ENCODE measurements at regions not wholly inside any gene's neighbourhood (a gene's known extent, or its start where the extent isn't known, plus 50 kb on each side); places are given as distances from the start of the nearest gene placed in this dataset.
"Not testable (repeated sequence)": the region's sequence is repeated elsewhere in the genome, so short reads cannot be mapped to it uniquely, and the experiment has no call there.

GRCh38 chrX:65894133-65894532 is 145.7 kb downstream of the VSIG4 start:
- Histone ChIP-seq H3K9me3 (ENCODE audit: control insufficient read depth, insufficient read depth, low read depth, low read length) (no peaks in the 10 kb centered on the region; the same call in 1 of the 2 replicates), H3K27ac (ENCODE audit: extremely low read depth, low read depth, low read length) (no peak overlapping the region), H3K4me1 (ENCODE audit: control insufficient read depth, insufficient read depth, low read length) (no peaks in the 10 kb centered on the region), H3K36me3 (ENCODE audit: control insufficient read depth in 2 of 2, insufficient read depth in 1 of 2, low read length in 2 of 2) (no peaks in the 10 kb centered on the region), H3K4me3 (ENCODE audit: low read depth, low read length) (no peak overlapping the region)
- POLR2A ChIA-PET, result no interaction called here
- CTCF ChIA-PET, result interaction anchor here (0.6 kb wide), 1 partner anchor 1703 kb away, joined by 3 read pairs; no protein-coding TSS in a partner anchor
- TF ChIP-seq ZBTB1 (tag by site-specific recombination; IDR thresholded peaks at IDR 0.05), result no peak
- no peak for TF ChIP-seq ZNF48 (tag by site-specific recombination; IDR thresholded peaks at IDR 0.05)
- no peak for TF ChIP-seq MYNN (tag by site-specific recombination; IDR thresholded peaks at IDR 0.05; ENCODE audit: borderline replicate concordance)
- TF ChIP-seq ZNF16 (tag by site-specific recombination; IDR thresholded peaks at IDR 0.05; ENCODE audit: low read depth), result no peak
- no peak for TF ChIP-seq ZNF280D (tag by site-specific recombination; IDR thresholded peaks at IDR 0.05)
- no peak for TF ChIP-seq ZNF24 (tag by site-specific recombination; IDR thresholded peaks at IDR 0.05)
- no peak for TF ChIP-seq ZIC2 (tag by site-specific recombination; IDR thresholded peaks at IDR 0.05)
- no peak for TF ChIP-seq ZNF623 (tag by site-specific recombination; IDR thresholded peaks at IDR 0.05)
- TF ChIP-seq GLI2 (tag by site-specific recombination; IDR thresholded peaks at IDR 0.05; ENCODE audit: borderline replicate concordance, low read depth), result no peak
- TF ChIP-seq ZNF629 (tag by site-specific recombination; IDR thresholded peaks at IDR 0.05), result no peak
- no peak for TF ChIP-seq ZNF580 (tag by site-specific recombination; IDR thresholded peaks at IDR 0.05)
- no peak for TF ChIP-seq ZNF274 (IDR thresholded peaks at IDR 0.05; ENCODE audit: low read length)
- no peak for TF ChIP-seq ZNF274 (tag by site-specific recombination; IDR thresholded peaks at IDR 0.05; ENCODE audit: borderline replicate concordance)
- TF ChIP-seq WT1 (tag by site-specific recombination; IDR thresholded peaks at IDR 0.05), result no peak
- TF ChIP-seq MEIS1 (CRISPR knock-in tag; IDR thresholded peaks at IDR 0.05; ENCODE audit: borderline replicate concordance), result no peak
- TF ChIP-seq ZNF76 (tag by site-specific recombination; IDR thresholded peaks at IDR 0.05; ENCODE audit: borderline replicate concordance, low read depth), result no peak
- TF ChIP-seq ZNF777 (tag by site-specific recombination; IDR thresholded peaks at IDR 0.05; ENCODE audit: borderline replicate concordance), result no peak
- no peak for TF ChIP-seq ZNF266 (tag by site-specific recombination; IDR thresholded peaks at IDR 0.05; ENCODE audit: low read depth)
- TF ChIP-seq ZNF302 (tag by site-specific recombination; IDR thresholded peaks at IDR 0.05; ENCODE audit: low read depth), result no peak

- H3K4me1 ChIP-seq (ENCODE audit: control insufficient read depth, insufficient read depth, low read length); H3K9me3 ChIP-seq (ENCODE audit: control insufficient read depth, insufficient read depth, low read depth, low read length); H3K36me3 ChIP-seq (ENCODE audit: control insufficient read depth in 2 of 2, insufficient read depth in 1 of 2, low read length in 2 of 2); H3K4me3 ChIP-seq (ENCODE audit: low read depth, low read length); H3K27ac ChIP-seq (ENCODE audit: extremely low read depth, low read depth, low read length); POLR2A ChIA-PET: not testable (repeated sequence)
- CTCF ChIA-PET, result interaction anchor here (0.7 kb wide), 1 partner anchor 13 kb away, joined by 3 read pairs; no protein-coding TSS in a partner anchor
These were observed 148.1 kb downstream of the VSIG4 start for GRCh38 chrX:65891817-65892216.

GRCh38 chrX:65888150-65888549 is 151.7 kb downstream of the VSIG4 start:
- H3K4me1 ChIP-seq (ENCODE audit: control insufficient read depth, insufficient read depth, low read length); H3K4me3 ChIP-seq (ENCODE audit: low read depth, low read length); H3K36me3 ChIP-seq (ENCODE audit: control insufficient read depth in 2 of 2, insufficient read depth in 1 of 2, low read length in 2 of 2); H3K9me3 ChIP-seq (ENCODE audit: control insufficient read depth, insufficient read depth, low read depth, low read length); H3K27ac ChIP-seq (ENCODE audit: extremely low read depth, low read depth, low read length); POLR2A ChIA-PET; CTCF ChIA-PET: not testable (repeated sequence)
- peak; percentile 83 for TF ChIP-seq ZNF146 (tag by site-specific recombination; IDR thresholded peaks at IDR 0.05)
- TF ChIP-seq ZNF280D (tag by site-specific recombination; IDR thresholded peaks at IDR 0.05), result 0 out of 2 replicates have a peak, but pooled peaks have one; percentile 17
